ENCODE measurements at regions not wholly inside any gene's neighbourhood (a gene's known extent, or its start where the extent isn't known, plus 50 kb on each side); places are given as distances from the start of the nearest gene placed in this dataset.

DNA sequence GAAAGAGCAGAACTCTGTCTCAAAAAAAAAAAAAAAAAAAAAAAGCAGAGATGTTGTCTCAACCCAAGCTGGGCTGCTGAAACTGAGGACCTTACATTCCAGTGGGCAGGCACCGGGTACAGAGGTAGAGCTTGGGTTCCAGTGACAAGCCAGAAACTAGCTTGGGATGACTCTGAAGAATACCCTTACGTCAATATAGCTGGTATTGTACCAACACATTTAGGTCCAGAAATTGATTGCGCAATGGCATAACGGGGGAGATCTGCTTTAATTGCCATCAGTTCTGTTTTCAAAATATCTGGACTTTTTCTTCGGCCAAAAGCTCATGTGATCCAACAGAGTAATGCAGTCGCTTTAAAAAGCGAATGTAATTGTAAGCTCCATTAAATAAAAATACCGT lies 103.1 kb upstream of the UBL3 start:
- intact Hi-C loops (cut with DNase I): no loop called here
- ATAC-seq (no peak), DNase-seq (no peak)
- Histone ChIP-seq H3K36me3 (no peaks in the 10 kb centered on the region), H3K4me1 (no peaks in the 10 kb centered on the region), H3K4me3 (no peak overlapping the region), H3K27me3 (no peaks in the 10 kb centered on the region), H3K9me3 (no peaks in the 10 kb centered on the region), H3K27ac (no peak overlapping the region)
- TF ChIP-seq, protein P1, sequence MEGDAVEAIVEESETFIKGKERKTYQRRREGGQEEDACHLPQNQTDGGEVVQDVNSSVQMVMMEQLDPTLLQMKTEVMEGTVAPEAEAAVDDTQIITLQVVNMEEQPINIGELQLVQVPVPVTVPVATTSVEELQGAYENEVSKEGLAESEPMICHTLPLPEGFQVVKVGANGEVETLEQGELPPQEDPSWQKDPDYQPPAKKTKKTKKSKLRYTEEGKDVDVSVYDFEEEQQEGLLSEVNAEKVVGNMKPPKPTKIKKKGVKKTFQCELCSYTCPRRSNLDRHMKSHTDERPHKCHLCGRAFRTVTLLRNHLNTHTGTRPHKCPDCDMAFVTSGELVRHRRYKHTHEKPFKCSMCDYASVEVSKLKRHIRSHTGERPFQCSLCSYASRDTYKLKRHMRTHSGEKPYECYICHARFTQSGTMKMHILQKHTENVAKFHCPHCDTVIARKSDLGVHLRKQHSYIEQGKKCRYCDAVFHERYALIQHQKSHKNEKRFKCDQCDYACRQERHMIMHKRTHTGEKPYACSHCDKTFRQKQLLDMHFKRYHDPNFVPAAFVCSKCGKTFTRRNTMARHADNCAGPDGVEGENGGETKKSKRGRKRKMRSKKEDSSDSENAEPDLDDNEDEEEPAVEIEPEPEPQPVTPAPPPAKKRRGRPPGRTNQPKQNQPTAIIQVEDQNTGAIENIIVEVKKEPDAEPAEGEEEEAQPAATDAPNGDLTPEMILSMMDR (IDR thresholded peaks at IDR 0.05): no peak

DNA sequence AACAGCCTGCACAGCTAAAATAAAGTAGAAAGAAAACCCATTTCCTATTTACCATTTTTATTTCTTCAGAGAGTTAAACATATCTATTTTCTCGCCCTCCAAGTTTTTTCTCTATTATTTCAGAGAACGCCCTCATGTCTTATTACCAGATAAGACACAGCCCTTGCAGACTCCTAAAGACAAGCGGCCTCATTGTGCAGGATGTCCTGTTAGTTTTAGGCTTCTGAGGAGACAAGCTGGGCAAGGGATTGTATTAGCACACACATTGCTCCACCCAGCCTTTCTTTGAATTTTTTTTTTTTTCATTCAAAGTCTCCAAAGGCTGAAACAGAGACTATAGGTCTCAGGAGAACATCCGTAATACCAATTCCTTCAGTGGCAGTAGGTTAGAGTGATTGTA lies 101.8 kb upstream of the UBL3 start:
- no peak for ATAC-seq
- intact Hi-C loops (cut with DNase I): no loop called here

DNA sequence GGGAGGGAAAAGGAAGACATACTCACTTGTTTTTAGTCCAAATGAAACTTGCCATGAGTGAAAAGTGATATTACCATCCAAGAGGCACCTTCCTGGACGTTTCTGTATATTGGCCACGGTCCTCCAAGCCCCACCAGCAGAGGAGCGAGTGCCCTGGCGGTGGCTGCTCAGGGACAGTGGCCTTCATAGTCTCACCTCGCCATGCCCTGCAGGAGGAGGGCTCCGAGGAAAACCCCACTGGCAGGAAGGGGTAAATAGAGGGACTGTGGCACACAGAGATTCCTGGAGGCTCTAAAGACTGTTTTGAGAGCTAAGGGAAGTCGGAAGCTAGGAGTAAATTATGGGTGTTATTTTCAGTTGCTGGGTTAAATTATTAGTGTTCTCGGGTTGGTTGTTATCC lies 98.4 kb upstream of the UBL3 start:
- Histone ChIP-seq H3K27me3 (no peaks in the 10 kb centered on the region), H3K4me3 (no peak overlapping the region), H3K27ac (no peak overlapping the region), H3K36me3 (no peaks in the 10 kb centered on the region), H3K4me1 (no peaks in the 10 kb centered on the region), H3K9me3 (no peaks in the 10 kb centered on the region)
- DNase-seq: no peak
- intact Hi-C loops (cut with DNase I): no loop called here
- ATAC-seq: no peak
- TF ChIP-seq, protein P1 (IDR thresholded peaks at IDR 0.05): no peak

More for the DNA sequence above, 101.8 kb upstream of the UBL3 start:
- no peak overlapping the region for H3K4me3 ChIP-seq
- H3K4me1 ChIP-seq: no peaks in the 10 kb centered on the region
- no peak for DNase-seq
- TF ChIP-seq, protein P1 (IDR thresholded peaks at IDR 0.05): no peak
- H3K27ac ChIP-seq: no peak overlapping the region
- no peaks in the 10 kb centered on the region for H3K36me3 ChIP-seq
- no peaks in the 10 kb centered on the region for H3K27me3 ChIP-seq
- no peaks in the 10 kb centered on the region for H3K9me3 ChIP-seq

DNA sequence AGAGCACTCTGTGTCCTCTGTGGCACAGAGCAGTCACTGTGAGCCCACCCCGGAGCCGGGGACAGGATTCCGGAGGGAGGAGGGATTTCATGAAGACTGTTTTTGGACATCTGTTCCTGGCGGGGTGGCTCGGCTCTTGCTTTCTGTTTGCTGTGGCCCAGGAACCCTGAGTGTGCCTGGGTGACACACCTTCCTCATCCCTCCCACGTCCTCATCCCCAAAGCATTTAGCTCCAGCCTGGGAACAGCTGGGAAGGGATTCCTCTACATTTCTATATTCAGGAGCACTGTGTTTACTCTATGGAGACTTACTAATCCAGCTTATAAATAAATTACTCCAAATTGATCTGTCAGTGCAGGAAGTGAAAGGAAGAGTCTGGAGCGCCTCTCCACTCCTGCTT lies 97.8 kb upstream of the UBL3 start:
- TF ChIP-seq, protein P1 (IDR thresholded peaks at IDR 0.05): no peak

DNA sequence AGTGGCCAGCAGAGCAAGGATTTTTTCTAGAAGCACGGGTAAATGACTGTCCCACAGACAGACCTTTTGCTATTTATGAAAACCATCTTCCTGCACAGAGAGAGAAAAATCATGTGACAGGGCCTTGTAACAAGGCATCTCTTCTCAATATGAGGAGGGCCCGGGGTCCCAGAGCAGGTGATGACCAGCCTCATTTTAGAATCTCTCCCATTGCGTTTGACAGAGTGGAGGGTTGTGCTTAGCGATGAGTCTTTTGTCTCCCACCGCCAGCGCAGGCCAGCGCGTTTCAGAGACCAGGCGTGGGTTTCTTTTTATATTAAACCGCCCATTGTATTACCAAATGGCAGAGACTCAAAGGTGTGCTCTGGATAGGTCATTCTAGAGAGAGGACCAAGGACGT lies 97.4 kb upstream of the UBL3 start:
- TF ChIP-seq, protein P1 (IDR thresholded peaks at IDR 0.05): no peak

More for the DNA sequence above, 97.8 kb upstream of the UBL3 start:
- ATAC-seq: no peak
- Histone ChIP-seq H3K9me3 (no peaks in the 10 kb centered on the region), H3K4me1 (no peaks in the 10 kb centered on the region), H3K27me3 (no peaks in the 10 kb centered on the region), H3K4me3 (no peak overlapping the region), H3K36me3 (no peaks in the 10 kb centered on the region), H3K27ac (no peak overlapping the region)
- DNase-seq: no peak
- intact Hi-C loops (cut with DNase I): no loop called here

DNA sequence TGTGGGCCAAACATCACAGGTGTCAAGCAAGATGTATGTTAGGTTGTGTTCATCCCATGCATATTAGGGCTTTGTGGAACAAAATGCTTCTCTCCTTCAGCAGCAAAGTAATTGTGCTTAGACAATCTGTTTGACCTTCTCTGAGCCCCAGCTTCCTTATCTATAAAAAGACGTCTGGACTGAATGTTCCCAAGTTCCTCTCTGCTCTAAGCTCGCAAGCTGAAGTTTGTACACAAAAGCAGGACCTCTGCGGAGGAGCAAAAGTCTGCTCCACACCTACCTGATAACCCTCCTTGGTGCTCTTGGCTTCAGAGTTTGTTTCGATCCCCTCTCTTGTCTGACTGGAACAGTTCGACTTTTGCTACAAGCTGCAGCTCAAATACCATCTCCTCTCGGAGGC lies 95.7 kb upstream of the UBL3 start:
- no peaks in the 10 kb centered on the region for H3K36me3 ChIP-seq
- H3K4me3 ChIP-seq: no peak overlapping the region
- H3K27ac ChIP-seq: no peak overlapping the region
- no peaks in the 10 kb centered on the region for H3K4me1 ChIP-seq
- H3K9me3 ChIP-seq: no peaks in the 10 kb centered on the region
- no peak for DNase-seq
- TF ChIP-seq, protein P1 (IDR thresholded peaks at IDR 0.05): no peak
- no peaks in the 10 kb centered on the region for H3K27me3 ChIP-seq
- intact Hi-C loops (cut with DNase I): no loop called here
- no peak for ATAC-seq

More for the DNA sequence above, 97.4 kb upstream of the UBL3 start:
- DNase-seq (no peak), ATAC-seq (no peak)
- H3K4me3 ChIP-seq: no peak overlapping the region
- no peaks in the 10 kb centered on the region for H3K27me3 ChIP-seq
- H3K27ac ChIP-seq: no peak overlapping the region
- H3K9me3 ChIP-seq: no peaks in the 10 kb centered on the region
- no peaks in the 10 kb centered on the region for H3K36me3 ChIP-seq
- no peaks in the 10 kb centered on the region for H3K4me1 ChIP-seq
- intact Hi-C loops (cut with DNase I): no loop called here

Measured in upper lobe of right lung (tissue), 1 donor.